ENCODE measurements at regions not wholly inside any gene's neighbourhood (a gene's known extent, or its start where the extent isn't known, plus 50 kb on each side); places are given as distances from the start of the nearest gene placed in this dataset.
A peak's percentile ranks its signal among the peaks of the same experiment; 100 is the strongest.

- ATAC-seq (no peak), DNase-seq (no peak)
- POLR2A ChIA-PET, result no interaction called here
- peaks cover 0 to 17% (median 5%) of the 10 kb centered on the region in 9 donors for H3K9me3 Mint-ChIP-seq
- no peak overlapping the region for H3K27ac Mint-ChIP-seq
- no peak overlapping the region for H3K4me3 Mint-ChIP-seq
- H3K4me1 Mint-ChIP-seq, result no peaks in the 10 kb centered on the region
- peaks cover 0 to 5% (median 0%) of the 10 kb centered on the region in 3 donors for H3K36me3 Mint-ChIP-seq
- peaks cover 5 to 42% (median 11%) of the 10 kb centered on the region in 5 donors for H3K27me3 Mint-ChIP-seq
Measured at GRCh38 chr22:48379371-48379770, 1448.3 kb downstream of the BRD1 start.

GRCh38 chr22:48378673-48379072 is 1449.0 kb downstream of the BRD1 start:
- ATAC-seq (no peak), DNase-seq (no peak)
- no peak overlapping the region for H3K4me3 Mint-ChIP-seq
- peaks cover 5 to 49% (median 13%) of the 10 kb centered on the region in 5 donors for H3K27me3 Mint-ChIP-seq
- POLR2A ChIA-PET, result no interaction called here
- peaks cover 0 to 12% (median under 1%) of the 10 kb centered on the region in 9 donors for H3K9me3 Mint-ChIP-seq
- H3K4me1 Mint-ChIP-seq, result no peaks in the 10 kb centered on the region
- H3K36me3 Mint-ChIP-seq, result no peaks in the 10 kb centered on the region
- H3K27ac Mint-ChIP-seq, result no peak overlapping the region

- DNase-seq (no peak), ATAC-seq (no peak)
- Mint-ChIP-seq H3K4me1 (no peaks in the 10 kb centered on the region), H3K27me3 (peaks cover 5 to 51% (median 10%) of the 10 kb centered on the region in 5 donors), H3K36me3 (no peaks in the 10 kb centered on the region), H3K9me3 (peaks cover 0 to 6% (median 0%) of the 10 kb centered on the region in 9 donors), H3K4me3 (no peak overlapping the region), H3K27ac (no peak overlapping the region)
- POLR2A ChIA-PET, result no interaction called here
Measured at GRCh38 chr22:48376936-48377712, 1450.5 kb downstream of the BRD1 start.

GRCh38 chr22:48376428-48376827 is 1451.2 kb downstream of the BRD1 start:
- Mint-ChIP-seq H3K27me3 (peaks cover 5 to 51% (median 10%) of the 10 kb centered on the region in 5 donors), H3K36me3 (no peaks in the 10 kb centered on the region), H3K4me3 (no peak overlapping the region), H3K27ac (no peak overlapping the region), H3K9me3 (peaks cover 0 to 6% (median 0%) of the 10 kb centered on the region in 9 donors), H3K4me1 (no peaks in the 10 kb centered on the region)
- POLR2A ChIA-PET, result no interaction called here
- ATAC-seq (no peak), DNase-seq (no peak)

GRCh38 chr22:48373626-48374173 is 1454.0 kb downstream of the BRD1 start:
- Mint-ChIP-seq H3K4me1 (no peaks in the 10 kb centered on the region), H3K9me3 (peaks cover 0 to 1% (median 0%) of the 10 kb centered on the region in 9 donors), H3K4me3 (no peak overlapping the region), H3K27me3 (peaks cover 4 to 39% (median 13%) of the 10 kb centered on the region in 5 donors), H3K36me3 (no peaks in the 10 kb centered on the region), H3K27ac (no peak overlapping the region)
- DNase-seq (no peak), ATAC-seq (no peak)
- POLR2A ChIA-PET, result no interaction called here

GRCh38 chr22:48372390-48372789 is 1455.3 kb downstream of the BRD1 start:
- ATAC-seq, result no peak
- no peak overlapping the region for H3K27ac Mint-ChIP-seq
- no peaks in the 10 kb centered on the region for H3K4me1 Mint-ChIP-seq
- peaks cover under 1 to 36% (median 14%) of the 10 kb centered on the region in 5 donors for H3K27me3 Mint-ChIP-seq
- no peaks in the 10 kb centered on the region for H3K36me3 Mint-ChIP-seq
- peaks cover 0 to 1% (median 0%) of the 10 kb centered on the region in 9 donors for H3K9me3 Mint-ChIP-seq
- no peak overlapping the region for H3K4me3 Mint-ChIP-seq
- no peak for DNase-seq
- POLR2A ChIA-PET, result no interaction called here

- H3K27ac Mint-ChIP-seq, result peak overlapping the region in 1 of 10 donors; percentile 41
- no peak for ATAC-seq
- H3K4me1 Mint-ChIP-seq, result no peaks in the 10 kb centered on the region
- peaks cover 0 to 1% (median 0%) of the 10 kb centered on the region in 9 donors for H3K9me3 Mint-ChIP-seq
- H3K36me3 Mint-ChIP-seq, result no peaks in the 10 kb centered on the region
- H3K4me3 Mint-ChIP-seq, result no peak overlapping the region
- H3K27me3 Mint-ChIP-seq, result peaks cover 0 to 26% (median 8%) of the 10 kb centered on the region in 5 donors
- DNase-seq, result no peak
- POLR2A ChIA-PET, result no interaction called here
Measured at GRCh38 chr22:48371391-48371790, 1456.3 kb downstream of the BRD1 start.

- Mint-ChIP-seq H3K4me3 (no peak overlapping the region), H3K36me3 (no peaks in the 10 kb centered on the region), H3K27me3 (peaks cover 0 to 19% (median 7%) of the 10 kb centered on the region in 5 donors), H3K4me1 (no peaks in the 10 kb centered on the region), H3K9me3 (peaks cover 0 to 1% (median 0%) of the 10 kb centered on the region in 9 donors), H3K27ac (no peak overlapping the region)
- no peak for DNase-seq
- POLR2A ChIA-PET, result no interaction called here
- no peak for ATAC-seq
Measured at GRCh38 chr22:48370508-48371325, 1457.0 kb downstream of the BRD1 start.

- no peak overlapping the region for H3K27ac Mint-ChIP-seq
- no peaks in the 10 kb centered on the region for H3K36me3 Mint-ChIP-seq
- DNase-seq (no peak), ATAC-seq (no peak)
- POLR2A ChIA-PET, result no interaction called here
- H3K27me3 Mint-ChIP-seq, result peaks cover 0 to 12% (median 5%) of the 10 kb centered on the region in 5 donors
- peaks cover 0 to 1% (median 0%) of the 10 kb centered on the region in 9 donors for H3K9me3 Mint-ChIP-seq
- H3K4me3 Mint-ChIP-seq, result no peak overlapping the region
- H3K4me1 Mint-ChIP-seq, result no peaks in the 10 kb centered on the region
Measured at GRCh38 chr22:48369789-48370507, 1457.7 kb downstream of the BRD1 start.

- Mint-ChIP-seq H3K4me1 (no peaks in the 10 kb centered on the region), H3K9me3 (peaks cover 0 to 1% (median 0%) of the 10 kb centered on the region in 9 donors), H3K27ac (no peak overlapping the region), H3K27me3 (peaks cover 0 to 9% (median 5%) of the 10 kb centered on the region in 5 donors), H3K4me3 (no peak overlapping the region), H3K36me3 (no peaks in the 10 kb centered on the region)
- DNase-seq (no peak), ATAC-seq (no peak)
- POLR2A ChIA-PET, result no interaction called here
Measured at GRCh38 chr22:48368975-48369525, 1458.6 kb downstream of the BRD1 start.

GRCh38 chr22:48367731-48368130 is 1459.9 kb downstream of the BRD1 start:
- Mint-ChIP-seq H3K27me3 (peaks cover 0 to 6% (median 2%) of the 10 kb centered on the region in 5 donors), H3K4me1 (no peaks in the 10 kb centered on the region), H3K36me3 (no peaks in the 10 kb centered on the region), H3K9me3 (no peaks in the 10 kb centered on the region), H3K27ac (no peak overlapping the region), H3K4me3 (no peak overlapping the region)
- ATAC-seq (no peak), DNase-seq (no peak)
- POLR2A ChIA-PET, result no interaction called here

GRCh38 chr22:48366591-48366990 is 1461.1 kb downstream of the BRD1 start:
- Mint-ChIP-seq H3K27ac (no peak overlapping the region), H3K4me1 (no peaks in the 10 kb centered on the region), H3K27me3 (peaks cover 0 to 6% (median 2%) of the 10 kb centered on the region in 5 donors), H3K36me3 (no peaks in the 10 kb centered on the region), H3K9me3 (no peaks in the 10 kb centered on the region), H3K4me3 (no peak overlapping the region)
- POLR2A ChIA-PET, result no interaction called here
- ATAC-seq (no peak), DNase-seq (no peak)

Measured in naive thymus-derived CD8-positive, alpha-beta T cell (primary cell).